Breast epithelium (tissue), 4 donors: ENCODE measurements at regions not wholly inside any gene's neighbourhood (a gene's known extent, or its start where the extent isn't known, plus 50 kb on each side); places are given as distances from the start of the nearest gene placed in this dataset.

Source experiments
- DNase-seq, 2 donors: peaks; one replicate each; pipeline ENCODE4 v3.0.0-alpha.2; 2019; ENCODE audit warnings: low spot score in 2 of 2
- H3K27ac ChIP-seq, 2 donors: fragments of 200-600 bp; sonication (generic) in 1 of 2; one replicate each; pipeline ENCODE4 v1.5.1; 2016 to 2019; ENCODE audit warnings: mild to moderate bottlenecking in 1 of 2
- H3K27me3 ChIP-seq, 2 donors: fragments of 200-600 bp; sonication (generic) in 1 of 2; one replicate each; pipeline versions ENCODE4 v1.5.1 to v1.6.0; 2017 to 2019; ENCODE audit warnings: control low read depth in 1 of 2, mild to moderate bottlenecking in 1 of 2
- H3K36me3 ChIP-seq: fragments of 200-600 bp; one replicate; pipeline ENCODE4 v1.5.1; 2019
- H3K4me1 ChIP-seq, 2 donors: fragments of 200-600 bp; sonication (generic); one replicate each; pipeline ENCODE4 v1.5.1; 2016 to 2019; ENCODE audit warnings: control low read depth in 1 of 2
- H3K4me3 ChIP-seq, 3 donors: fragments of 200-600 bp; sonication (generic); 1 replicate in 2 of 3; 2 replicates in 1 of 3; pipeline ENCODE4 v1.5.1; 2016 to 2019; ENCODE audit warnings: mild to moderate bottlenecking in 3 of 3, moderate library complexity in 2 of 3
- H3K9me3 ChIP-seq, 2 donors: fragments of 200-600 bp; sonication (generic) in 1 of 2; one replicate each; pipeline ENCODE4 v1.5.1; 2016 to 2019; ENCODE audit warnings: control low read depth in 1 of 2
- POLR2A ChIP-seq: fragments of 450-650 bp; IDR thresholded peaks from one replicate; pipeline ENCODE4 v1.6.1; 2016; ENCODE audit warnings: antibody characterized with exemption, mild to moderate bottlenecking, moderate library complexity
- POLR2AphosphoS5 ChIP-seq, 3 donors: sonication (generic); formaldehyde crosslinking; IDR thresholded peaks; one replicate each; pipeline ENCODE4 v1.6.1; 2017; ENCODE audit warnings: antibody characterized with exemption in 3 of 3
- intact Hi-C: fragments of 100-400 bp; cut with DNase I; formaldehyde crosslinking; loops from one replicate; pipeline ENCODE4 v1.15.1; 2023; ENCODE audit warnings: low total_unique reads
- TF ChIP-seq, protein P1 (sequence below), 3 donors: fragments of 450-650 bp; IDR thresholded peaks; one replicate each; pipeline ENCODE4 v1.5.1; 2016 to 2017; ENCODE audit warnings: antibody characterized with exemption in 3 of 3, mild to moderate bottlenecking in 3 of 3, moderate library complexity in 3 of 3

DNA sequence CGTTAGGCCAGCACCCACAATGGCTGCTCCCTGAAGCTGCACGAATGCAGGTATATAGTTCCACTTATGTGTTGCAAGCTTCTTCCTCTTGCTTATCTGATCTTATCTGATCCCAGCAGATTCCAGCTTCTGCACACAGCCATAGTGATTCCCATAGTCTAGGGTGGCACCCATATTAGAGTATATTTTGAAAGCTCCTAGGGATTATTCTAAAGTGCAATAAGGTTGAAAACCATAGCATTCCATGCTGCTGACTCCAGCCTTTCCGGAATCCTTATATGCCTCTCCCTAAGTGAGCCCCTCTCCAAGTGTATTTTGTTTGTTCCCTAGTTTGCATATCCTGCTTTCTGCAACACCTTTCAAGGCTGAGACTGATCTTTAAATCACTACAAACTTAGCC is 432.0 kb downstream of the SETD4 start:
- Histone ChIP-seq H3K9me3 (no peaks in the 10 kb centered on the region), H3K36me3 (no peaks in the 10 kb centered on the region), H3K4me3 (no peak overlapping the region), H3K27me3 (no peaks in the 10 kb centered on the region), H3K27ac (no peak overlapping the region), H3K4me1 (no peaks in the 10 kb centered on the region)
- no peak for TF ChIP-seq POLR2AphosphoS5 (IDR thresholded peaks at IDR 0.05)
- TF ChIP-seq, protein P1, sequence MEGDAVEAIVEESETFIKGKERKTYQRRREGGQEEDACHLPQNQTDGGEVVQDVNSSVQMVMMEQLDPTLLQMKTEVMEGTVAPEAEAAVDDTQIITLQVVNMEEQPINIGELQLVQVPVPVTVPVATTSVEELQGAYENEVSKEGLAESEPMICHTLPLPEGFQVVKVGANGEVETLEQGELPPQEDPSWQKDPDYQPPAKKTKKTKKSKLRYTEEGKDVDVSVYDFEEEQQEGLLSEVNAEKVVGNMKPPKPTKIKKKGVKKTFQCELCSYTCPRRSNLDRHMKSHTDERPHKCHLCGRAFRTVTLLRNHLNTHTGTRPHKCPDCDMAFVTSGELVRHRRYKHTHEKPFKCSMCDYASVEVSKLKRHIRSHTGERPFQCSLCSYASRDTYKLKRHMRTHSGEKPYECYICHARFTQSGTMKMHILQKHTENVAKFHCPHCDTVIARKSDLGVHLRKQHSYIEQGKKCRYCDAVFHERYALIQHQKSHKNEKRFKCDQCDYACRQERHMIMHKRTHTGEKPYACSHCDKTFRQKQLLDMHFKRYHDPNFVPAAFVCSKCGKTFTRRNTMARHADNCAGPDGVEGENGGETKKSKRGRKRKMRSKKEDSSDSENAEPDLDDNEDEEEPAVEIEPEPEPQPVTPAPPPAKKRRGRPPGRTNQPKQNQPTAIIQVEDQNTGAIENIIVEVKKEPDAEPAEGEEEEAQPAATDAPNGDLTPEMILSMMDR (IDR thresholded peaks at IDR 0.05) = no peak
- no peak for TF ChIP-seq POLR2A
- intact Hi-C loops = no loop called here
- DNase-seq = no peak

DNA sequence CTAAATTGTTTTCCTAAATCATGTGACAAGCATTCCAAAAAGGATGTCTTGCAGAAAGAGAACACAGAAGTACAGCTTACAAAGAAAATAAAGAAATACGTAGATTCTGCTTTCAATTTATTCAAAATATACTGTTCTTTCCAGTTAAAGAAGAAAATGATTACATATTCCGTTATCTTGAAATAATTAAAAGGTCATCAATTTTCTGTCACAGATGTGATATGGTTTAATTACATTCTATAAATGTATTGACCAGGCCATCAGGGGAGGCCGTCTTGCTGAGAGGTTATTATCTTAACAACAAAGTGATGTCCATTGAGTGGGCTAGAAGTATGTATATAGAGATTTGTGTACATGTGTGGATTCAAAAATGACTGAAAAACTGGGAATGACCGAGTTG is 432.9 kb downstream of the SETD4 start:
- Histone ChIP-seq H3K27me3 (no peaks in the 10 kb centered on the region), H3K36me3 (no peaks in the 10 kb centered on the region), H3K4me3 (no peak overlapping the region), H3K9me3 (no peaks in the 10 kb centered on the region), H3K4me1 (no peaks in the 10 kb centered on the region), H3K27ac (no peak overlapping the region)
- TF ChIP-seq POLR2A = no peak
- TF ChIP-seq POLR2AphosphoS5 (IDR thresholded peaks at IDR 0.05) = no peak
- TF ChIP-seq, protein P1 (IDR thresholded peaks at IDR 0.05) = no peak
- no peak for DNase-seq
- intact Hi-C loops = no loop called here

DNA sequence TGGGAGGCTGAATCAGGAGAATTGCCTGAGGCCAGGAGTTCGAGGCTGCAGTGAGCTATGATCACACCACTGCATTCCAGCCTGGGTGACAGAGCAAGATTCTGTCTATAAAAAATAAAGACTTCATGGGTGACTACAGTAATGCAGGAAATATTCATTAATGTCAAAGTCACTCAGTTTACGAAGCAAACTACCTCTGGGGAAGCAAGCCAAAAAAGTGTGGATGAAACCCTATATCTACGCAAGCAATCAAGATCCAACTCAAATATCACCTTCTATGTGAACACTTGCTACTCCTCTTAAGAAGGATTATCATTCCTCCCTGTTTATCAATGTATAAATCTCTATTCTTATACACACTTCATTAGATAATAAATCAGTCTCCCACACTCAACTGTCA is 434.8 kb downstream of the SETD4 start:
- H3K9me3 ChIP-seq = no peaks in the 10 kb centered on the region

DNA sequence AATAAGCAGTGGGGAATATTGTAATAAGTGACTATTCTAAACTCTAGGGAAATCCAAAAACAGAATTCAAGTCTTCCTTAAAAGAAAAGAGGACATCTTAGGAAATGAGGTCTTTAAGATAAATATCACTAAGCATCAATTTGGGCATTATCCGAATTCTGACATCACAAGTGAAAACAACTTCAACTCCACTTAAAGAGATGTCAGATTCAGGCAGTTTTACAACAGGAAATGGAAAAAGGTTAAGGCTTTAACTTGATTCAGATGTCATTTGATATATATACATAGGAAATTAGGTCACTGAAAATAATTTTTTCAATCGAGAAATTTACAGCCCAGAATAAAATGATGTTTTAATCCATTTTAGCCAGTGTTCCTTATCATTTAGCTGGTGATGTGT is 435.4 kb downstream of the SETD4 start:
- Histone ChIP-seq H3K4me1 (no peaks in the 10 kb centered on the region), H3K4me3 (no peak overlapping the region), H3K36me3 (no peaks in the 10 kb centered on the region), H3K27ac (no peak overlapping the region), H3K9me3 (no peaks in the 10 kb centered on the region), H3K27me3 (no peaks in the 10 kb centered on the region)
- intact Hi-C loops = no loop called here
- DNase-seq = no peak
- no peak for TF ChIP-seq POLR2A
- no peak for TF ChIP-seq POLR2AphosphoS5 (IDR thresholded peaks at IDR 0.05)
- TF ChIP-seq, protein P1 (IDR thresholded peaks at IDR 0.05) = no peak

More for the DNA sequence above, 434.8 kb downstream of the SETD4 start:
- H3K4me3 ChIP-seq = no peak overlapping the region
- no peaks in the 10 kb centered on the region for H3K27me3 ChIP-seq
- H3K27ac ChIP-seq = no peak overlapping the region
- no peak for TF ChIP-seq POLR2A
- intact Hi-C loops = no loop called here
- H3K36me3 ChIP-seq = no peaks in the 10 kb centered on the region
- no peaks in the 10 kb centered on the region for H3K4me1 ChIP-seq
- no peak for DNase-seq

DNA sequence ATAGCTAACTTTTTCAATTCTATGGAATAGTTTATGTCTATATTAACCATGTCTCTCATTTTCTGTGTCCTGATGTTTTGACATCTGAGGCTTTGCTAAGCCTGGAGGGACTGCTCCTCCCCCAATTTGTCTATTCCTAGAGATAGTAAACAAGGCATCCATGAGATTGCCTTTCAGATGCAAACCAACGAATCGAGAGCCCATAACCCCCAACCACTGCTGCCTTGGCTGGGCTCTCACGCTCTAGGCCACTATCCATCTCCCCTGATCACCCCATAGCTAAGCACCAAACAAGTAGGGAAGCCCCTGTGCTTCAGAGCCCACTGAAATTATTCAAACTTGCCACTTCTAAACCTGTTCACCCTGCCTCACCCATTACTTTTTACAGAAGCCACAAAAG is 437.7 kb downstream of the SETD4 start:
- no peaks in the 10 kb centered on the region for H3K36me3 ChIP-seq
- no peak for TF ChIP-seq POLR2AphosphoS5 (IDR thresholded peaks at IDR 0.05)
- TF ChIP-seq POLR2A = no peak
- TF ChIP-seq, protein P1 (IDR thresholded peaks at IDR 0.05) = no peak
- H3K27me3 ChIP-seq = no peaks in the 10 kb centered on the region
- no peaks in the 10 kb centered on the region for H3K9me3 ChIP-seq
- H3K27ac ChIP-seq = no peak overlapping the region
- no peak for DNase-seq
- no peak overlapping the region for H3K4me3 ChIP-seq
- H3K4me1 ChIP-seq = no peaks in the 10 kb centered on the region
- intact Hi-C loops = no loop called here

DNA sequence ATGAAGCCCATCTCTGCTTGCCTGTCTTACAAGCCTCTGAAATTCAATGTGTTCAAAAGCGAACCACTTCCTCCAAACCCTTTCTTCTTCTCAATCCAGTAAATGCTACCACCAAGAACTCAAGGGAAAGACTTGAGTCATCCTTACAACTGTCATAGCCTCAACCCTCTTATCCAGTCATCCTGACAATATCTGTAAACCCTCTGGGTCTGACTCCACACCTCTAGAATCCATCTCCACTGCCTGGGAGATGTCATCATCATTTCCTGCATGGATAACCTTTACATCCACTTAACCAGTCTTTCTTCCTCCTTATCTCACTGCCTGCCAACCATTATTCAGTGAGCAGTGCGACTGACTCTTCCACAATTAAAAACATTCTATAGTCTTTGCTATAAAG is 441.1 kb downstream of the SETD4 start:
- H3K4me3 ChIP-seq = no peak overlapping the region
- H3K36me3 ChIP-seq = no peaks in the 10 kb centered on the region
- DNase-seq = no peak
- no peak for TF ChIP-seq POLR2AphosphoS5 (IDR thresholded peaks at IDR 0.05)
- H3K9me3 ChIP-seq = no peaks in the 10 kb centered on the region
- no peaks in the 10 kb centered on the region for H3K4me1 ChIP-seq
- intact Hi-C loops = no loop called here
- no peak overlapping the region for H3K27ac ChIP-seq
- no peaks in the 10 kb centered on the region for H3K27me3 ChIP-seq
